ENCODE measurements at regions not wholly inside any gene's neighbourhood (a gene's known extent, or its start where the extent isn't known, plus 50 kb on each side); places are given as distances from the start of the nearest gene placed in this dataset.

GRCh38 chr20:52532674-52533073, 341.1 kb upstream of the ZFP64 start:
- in situ Hi-C loops (cut with HindIII; ENCODE audit: low sequenced_read_pairs), result no loop called here
- no peak for TF ChIP-seq CTCF (IDR thresholded peaks at IDR 0.05; ENCODE audit: low read depth, low read length)

GRCh38 chr20:52530571-52530970, 339.0 kb upstream of the ZFP64 start:
- no peak for DNase-seq (ENCODE audit: low read depth, low spot score)
- in situ Hi-C loops (cut with HindIII; ENCODE audit: low sequenced_read_pairs), result no loop called here
- no peak for TF ChIP-seq CTCF (IDR thresholded peaks at IDR 0.05; ENCODE audit: low read depth, low read length)
- no peak overlapping the region for H3K4me3 ChIP-seq (ENCODE audit: low read depth, low read length)

More at GRCh38 chr20:52532674-52533073, 341.1 kb upstream of the ZFP64 start:
- H3K4me3 ChIP-seq (ENCODE audit: low read depth, low read length), result no peak overlapping the region
- DNase-seq (ENCODE audit: low read depth, low spot score), result no peak

- H3K4me3 ChIP-seq (ENCODE audit: low read depth, low read length), result no peak overlapping the region
- no peak for TF ChIP-seq CTCF (IDR thresholded peaks at IDR 0.05; ENCODE audit: low read depth, low read length)
- in situ Hi-C loops (cut with HindIII; ENCODE audit: low sequenced_read_pairs), result no loop called here
- no peak for DNase-seq (ENCODE audit: low read depth, low spot score)
These were observed 338.2 kb upstream of the ZFP64 start for GRCh38 chr20:52529826-52530225.

- peak; percentile 0 for DNase-seq (ENCODE audit: low read depth, low spot score)
- H3K4me3 ChIP-seq (ENCODE audit: low read depth, low read length), result no peak overlapping the region
- in situ Hi-C loops (cut with HindIII; ENCODE audit: low sequenced_read_pairs), result no loop called here
- TF ChIP-seq CTCF (IDR thresholded peaks at IDR 0.05; ENCODE audit: low read depth, low read length), result no peak
These were observed 333.3 kb upstream of the ZFP64 start for GRCh38 chr20:52524861-52525260.

- no peak for DNase-seq (ENCODE audit: low read depth, low spot score)
- H3K4me3 ChIP-seq (ENCODE audit: low read depth, low read length), result no peak overlapping the region
- TF ChIP-seq CTCF (IDR thresholded peaks at IDR 0.05; ENCODE audit: low read depth, low read length), result no peak
- in situ Hi-C loops (cut with HindIII; ENCODE audit: low sequenced_read_pairs), result no loop called here
These were observed 327.2 kb upstream of the ZFP64 start for GRCh38 chr20:52518735-52519134.

- DNase-seq (ENCODE audit: low read depth, low spot score), result no peak
- H3K4me3 ChIP-seq (ENCODE audit: low read depth, low read length), result no peak overlapping the region
- in situ Hi-C loops (cut with HindIII; ENCODE audit: low sequenced_read_pairs), result no loop called here
- no peak for TF ChIP-seq CTCF (IDR thresholded peaks at IDR 0.05; ENCODE audit: low read depth, low read length)
These were observed 324.3 kb upstream of the ZFP64 start for GRCh38 chr20:52515877-52516276.

- no peak for DNase-seq (ENCODE audit: low read depth, low spot score)
- no peak overlapping the region for H3K4me3 ChIP-seq (ENCODE audit: low read depth, low read length)
- no peak for TF ChIP-seq CTCF (IDR thresholded peaks at IDR 0.05; ENCODE audit: low read depth, low read length)
- in situ Hi-C loops (cut with HindIII; ENCODE audit: low sequenced_read_pairs), result no loop called here
These were observed 308.6 kb upstream of the ZFP64 start for GRCh38 chr20:52500157-52500556.

Data from astrocyte of the spinal cord (primary cell).